NB4 (cell line): ENCODE measurements at regions not wholly inside any gene's neighbourhood (a gene's known extent, or its start where the extent isn't known, plus 50 kb on each side); places are given as distances from the start of the nearest gene placed in this dataset.

Experiments
- POLR2A ChIP-seq: IDR thresholded peaks from 2 replicates; pipeline ENCODE4 v1.6.1; 2011; ENCODE audit warnings: mild to moderate bottlenecking; ENCODE audit not compliant: insufficient read length; ENCODE audit errors: extremely low read depth
- TF ChIP-seq, protein P1 (sequence below): IDR thresholded peaks from one replicate; pipeline ENCODE4 v1.5.1; 2012; ENCODE audit warnings: low read depth, low read length
- TF ChIP-seq, protein P2 (sequence below): IDR thresholded peaks from 2 replicates; pipeline ENCODE4 v1.6.1; 2011; ENCODE audit warnings: low read depth, low read length

DNA sequence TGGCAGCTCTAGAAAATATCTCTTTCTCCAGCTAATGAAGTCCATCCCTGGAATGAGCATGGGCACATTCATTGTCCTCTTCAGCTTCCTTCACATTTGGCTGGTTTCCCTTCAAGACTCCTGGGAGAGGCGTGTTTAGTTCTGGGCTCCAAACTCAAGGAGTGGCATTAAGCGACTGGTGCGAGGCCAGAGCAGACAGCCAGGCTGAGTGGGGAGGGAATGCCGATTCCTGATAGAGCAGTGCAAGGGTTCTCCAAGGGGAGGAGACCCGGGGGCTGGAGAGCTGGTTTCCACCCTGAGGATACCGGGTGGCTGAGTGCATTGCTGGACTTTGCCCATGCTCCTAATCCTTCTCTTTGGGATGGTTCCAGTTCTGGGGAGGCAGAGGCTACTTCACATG is 372.1 kb downstream of the RPS24 start:
- TF ChIP-seq POLR2A = no peak
- TF ChIP-seq, protein P1, sequence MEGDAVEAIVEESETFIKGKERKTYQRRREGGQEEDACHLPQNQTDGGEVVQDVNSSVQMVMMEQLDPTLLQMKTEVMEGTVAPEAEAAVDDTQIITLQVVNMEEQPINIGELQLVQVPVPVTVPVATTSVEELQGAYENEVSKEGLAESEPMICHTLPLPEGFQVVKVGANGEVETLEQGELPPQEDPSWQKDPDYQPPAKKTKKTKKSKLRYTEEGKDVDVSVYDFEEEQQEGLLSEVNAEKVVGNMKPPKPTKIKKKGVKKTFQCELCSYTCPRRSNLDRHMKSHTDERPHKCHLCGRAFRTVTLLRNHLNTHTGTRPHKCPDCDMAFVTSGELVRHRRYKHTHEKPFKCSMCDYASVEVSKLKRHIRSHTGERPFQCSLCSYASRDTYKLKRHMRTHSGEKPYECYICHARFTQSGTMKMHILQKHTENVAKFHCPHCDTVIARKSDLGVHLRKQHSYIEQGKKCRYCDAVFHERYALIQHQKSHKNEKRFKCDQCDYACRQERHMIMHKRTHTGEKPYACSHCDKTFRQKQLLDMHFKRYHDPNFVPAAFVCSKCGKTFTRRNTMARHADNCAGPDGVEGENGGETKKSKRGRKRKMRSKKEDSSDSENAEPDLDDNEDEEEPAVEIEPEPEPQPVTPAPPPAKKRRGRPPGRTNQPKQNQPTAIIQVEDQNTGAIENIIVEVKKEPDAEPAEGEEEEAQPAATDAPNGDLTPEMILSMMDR = no peak
- TF ChIP-seq, protein P2, sequence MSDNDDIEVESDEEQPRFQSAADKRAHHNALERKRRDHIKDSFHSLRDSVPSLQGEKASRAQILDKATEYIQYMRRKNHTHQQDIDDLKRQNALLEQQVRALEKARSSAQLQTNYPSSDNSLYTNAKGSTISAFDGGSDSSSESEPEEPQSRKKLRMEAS = no peak
